ENCODE measurements at regions not wholly inside any gene's neighbourhood (a gene's known extent, or its start where the extent isn't known, plus 50 kb on each side); places are given as distances from the start of the nearest gene placed in this dataset.

DNA sequence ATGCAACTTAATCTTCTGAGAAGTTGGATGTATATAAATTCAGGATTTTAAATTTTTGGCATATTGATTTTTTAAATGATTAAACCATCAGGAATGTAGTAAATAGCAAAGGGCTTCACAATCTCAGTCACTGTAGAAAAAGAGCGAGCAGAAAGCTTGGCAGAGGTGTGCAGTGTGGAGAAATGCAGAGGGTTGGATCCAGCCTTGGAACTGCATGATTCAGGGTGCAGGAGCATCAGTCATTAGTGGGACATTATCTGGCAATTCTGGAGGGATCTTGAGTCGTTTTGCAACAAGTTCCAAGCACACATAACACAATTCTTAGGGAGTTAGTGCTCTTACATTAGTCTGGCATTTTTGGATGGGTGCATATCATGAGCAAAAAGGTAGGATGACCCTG, 267.9 kb downstream of the PLA2G4A start:
- TF ChIP-seq CTCF (conservative IDR thresholded peaks at IDR 0.05; ENCODE audit: low read depth, low read length): no peak
- no peak for DNase-seq (ENCODE audit: low read depth)
- H3K4me3 ChIP-seq (ENCODE audit: low read length): no peak overlapping the region

DNA sequence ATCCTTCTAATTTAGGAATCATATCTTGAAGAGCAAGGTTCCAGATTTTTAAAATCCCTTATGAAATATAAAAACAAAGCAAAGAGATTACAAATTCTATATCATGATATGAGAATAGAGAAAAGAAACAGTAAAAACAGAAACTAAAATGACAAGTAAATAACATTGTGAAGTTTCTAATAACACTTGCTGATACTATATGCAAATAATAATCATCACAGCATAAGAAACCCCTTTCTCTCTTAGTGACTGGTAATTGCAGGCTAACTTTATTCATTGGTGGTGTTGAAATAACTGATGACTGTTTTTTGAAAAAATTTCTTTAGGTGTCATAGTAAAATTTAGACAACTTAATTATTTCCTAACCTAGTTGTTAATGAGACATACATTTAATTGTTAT, 281.6 kb downstream of the PLA2G4A start:
- no peak for TF ChIP-seq CTCF (conservative IDR thresholded peaks at IDR 0.05; ENCODE audit: low read depth, low read length)
- DNase-seq (ENCODE audit: low read depth): no peak
- H3K4me3 ChIP-seq (ENCODE audit: low read length): no peak overlapping the region

DNA sequence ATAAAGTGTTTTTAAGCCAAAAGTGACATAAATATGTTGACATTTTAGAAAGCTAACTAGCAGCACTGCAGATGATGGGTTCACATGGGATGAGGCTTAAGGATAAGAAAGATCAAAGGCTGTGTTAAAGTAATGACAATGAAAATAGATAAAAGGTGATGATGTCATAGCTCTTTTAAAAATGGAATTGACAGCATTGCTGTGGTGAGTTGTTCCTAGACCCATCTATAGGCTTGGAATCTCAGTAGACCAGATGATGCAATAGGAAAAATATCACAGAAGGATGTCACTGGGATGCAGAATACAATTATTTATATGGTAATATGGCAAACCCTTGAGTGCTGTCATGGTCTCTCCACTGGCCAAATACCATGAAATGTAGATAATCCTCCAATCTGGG, 286.0 kb downstream of the PLA2G4A start:
- DNase-seq (ENCODE audit: low read depth): no peak
- TF ChIP-seq CTCF (conservative IDR thresholded peaks at IDR 0.05; ENCODE audit: low read depth, low read length): no peak

DNA sequence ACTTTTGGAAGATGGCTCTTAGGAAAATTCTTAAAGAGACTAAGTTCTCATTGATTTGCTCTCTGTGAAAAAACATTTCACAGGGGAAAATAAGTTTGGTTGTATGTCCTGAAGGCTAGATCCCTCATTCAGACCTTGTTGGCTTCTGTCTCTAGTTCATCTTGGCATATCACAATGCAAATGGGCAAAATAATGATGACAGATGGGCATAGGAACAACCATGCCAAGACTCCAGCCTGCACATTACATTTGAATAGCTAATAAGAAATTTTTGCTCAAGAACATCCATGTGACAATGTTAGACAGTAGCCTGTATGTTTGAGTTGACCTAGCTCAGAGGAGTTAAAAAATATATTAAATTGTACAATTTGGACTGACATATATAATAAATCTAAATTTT, 292.9 kb downstream of the PLA2G4A start:
- H3K4me3 ChIP-seq (ENCODE audit: low read length): no peak overlapping the region
- TF ChIP-seq CTCF (conservative IDR thresholded peaks at IDR 0.05; ENCODE audit: low read depth, low read length): no peak
- DNase-seq (ENCODE audit: low read depth): no peak

More for the DNA sequence above, 286.0 kb downstream of the PLA2G4A start:
- no peak overlapping the region for H3K4me3 ChIP-seq (ENCODE audit: low read length)

GRCh38 chr1:187122566-187122965, 293.8 kb downstream of the PLA2G4A start:
- no peak for TF ChIP-seq CTCF (conservative IDR thresholded peaks at IDR 0.05; ENCODE audit: low read depth, low read length)
- DNase-seq (ENCODE audit: low read depth): no peak
- no peak overlapping the region for H3K4me3 ChIP-seq (ENCODE audit: low read length)

GRCh38 chr1:187129132-187129531, 300.4 kb downstream of the PLA2G4A start:
- no peak overlapping the region for H3K4me3 ChIP-seq (ENCODE audit: low read length)
- DNase-seq (ENCODE audit: low read depth): no peak
- no peak for TF ChIP-seq CTCF (conservative IDR thresholded peaks at IDR 0.05; ENCODE audit: low read depth, low read length)

DNA sequence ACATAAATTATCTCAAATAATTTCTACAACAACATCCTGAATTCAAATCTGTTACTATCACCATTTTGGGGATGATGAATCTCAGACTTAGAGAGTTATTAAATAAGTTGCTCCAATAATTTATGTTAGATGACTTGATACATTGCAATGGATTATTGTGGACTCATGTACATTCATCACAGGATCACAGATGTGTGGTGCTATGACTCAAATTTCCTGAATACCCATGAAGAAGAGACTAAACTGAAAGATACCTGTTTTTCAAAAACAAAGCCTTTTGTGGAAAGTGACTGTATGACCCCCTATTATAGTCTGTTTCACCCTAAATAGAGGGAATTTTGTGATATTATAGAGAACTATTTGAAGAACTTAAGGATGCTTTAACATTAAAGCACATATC, 315.0 kb downstream of the PLA2G4A start:
- DNase-seq (ENCODE audit: low read depth): no peak
- TF ChIP-seq CTCF (conservative IDR thresholded peaks at IDR 0.05; ENCODE audit: low read depth, low read length): no peak
- H3K4me3 ChIP-seq (ENCODE audit: low read length): no peak overlapping the region

Data from retinal pigment epithelial cell (primary cell).